Activated CD4-positive, alpha-beta T cell treated with anti-CD3 and anti-CD28 coated beads for 1 hour (primary cell): ENCODE measurements at regions not wholly inside any gene's neighbourhood (a gene's known extent, or its start where the extent isn't known, plus 50 kb on each side); places are given as distances from the start of the nearest gene placed in this dataset.

Experiments used
- DNase-seq: peaks from one replicate; pipeline ENCODE4 v3.0.0-alpha.2; 2020

DNA sequence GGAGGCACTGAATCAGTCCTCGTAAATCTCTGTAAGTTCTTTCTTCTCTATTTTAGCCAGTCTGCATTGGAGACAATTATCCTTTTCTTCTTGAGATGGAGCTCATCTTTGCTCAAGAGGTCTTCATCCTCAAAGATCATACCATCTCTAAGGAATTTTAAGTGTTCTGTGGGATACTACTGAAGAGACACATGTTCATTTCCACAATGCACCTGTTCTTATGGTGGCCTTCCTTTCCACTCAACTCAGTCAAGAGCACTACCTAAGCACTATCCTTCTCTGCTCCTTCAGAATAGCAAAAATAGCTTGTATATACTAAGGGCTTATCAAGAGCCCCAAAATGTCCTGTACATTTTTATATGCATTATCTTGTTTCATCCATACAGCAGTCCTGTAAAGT is 214.0 kb downstream of the KLF5 start:
- DNase-seq = no peak

DNA sequence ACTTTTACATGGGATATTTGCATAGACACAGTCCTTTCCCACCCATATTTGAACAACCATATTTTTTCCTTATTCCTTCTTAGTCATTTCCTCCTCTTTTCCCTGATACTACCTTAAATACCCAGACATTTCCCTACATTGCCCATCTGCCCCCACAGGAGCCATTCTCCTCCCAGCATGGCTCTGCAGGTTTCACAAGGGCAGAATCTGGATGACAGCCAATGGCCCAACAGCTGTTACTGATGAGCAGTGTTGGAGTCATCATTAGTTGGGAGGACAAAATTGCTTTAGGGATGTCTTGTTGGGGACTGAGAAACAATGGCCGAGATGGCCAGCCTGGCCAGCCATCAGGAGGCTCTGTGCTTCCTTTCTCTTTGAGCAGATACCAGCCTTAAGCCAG is 209.5 kb downstream of the KLF5 start:
- DNase-seq = no peak

GRCh38 chr13:73266640-73267180 is 207.9 kb downstream of the KLF5 start:
- no peak for DNase-seq

DNA sequence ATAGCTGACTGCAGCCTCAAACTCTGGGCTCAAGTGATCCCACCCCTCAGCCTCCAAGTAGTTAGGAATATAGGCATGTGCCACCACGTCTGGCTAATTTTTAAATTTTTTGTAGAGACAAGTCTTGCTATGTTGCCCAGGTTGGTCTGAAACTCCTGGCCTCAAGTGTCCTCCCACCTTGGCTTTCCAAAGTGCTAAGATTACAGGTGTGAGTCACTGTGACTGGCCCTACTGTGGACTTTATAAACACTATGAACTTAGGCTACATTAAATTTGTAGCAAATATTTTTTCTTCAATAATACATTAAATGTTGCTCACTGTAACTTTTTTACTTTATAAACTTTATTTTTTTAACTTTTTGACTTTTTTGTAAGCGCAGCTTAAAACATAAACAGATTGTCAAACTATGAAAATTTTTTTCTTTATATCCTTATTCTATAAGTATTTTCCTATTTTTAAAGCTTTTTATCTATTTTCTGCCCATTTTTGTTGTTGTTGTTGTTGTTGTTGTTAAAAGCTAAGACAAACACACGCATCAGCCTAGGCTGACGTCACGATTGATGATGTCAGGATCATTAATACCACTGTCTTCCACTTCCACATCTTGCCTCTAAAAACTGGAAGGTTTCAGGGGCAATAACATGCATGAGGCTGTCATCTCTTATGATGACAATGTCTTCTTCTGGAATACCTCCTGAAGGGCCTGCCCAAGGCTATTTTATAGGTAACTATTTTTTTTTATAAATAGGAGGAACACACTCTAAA is 204.2 kb downstream of the KLF5 start:
- DNase-seq = no peak

- DNase-seq = no peak
Measured at GRCh38 chr13:73261739-73262216, 203.0 kb downstream of the KLF5 start.

GRCh38 chr13:73259061-73260017 is 200.5 kb downstream of the KLF5 start:
- DNase-seq = no peak

- no peak for DNase-seq
Measured at GRCh38 chr13:73258406-73258805, 199.6 kb downstream of the KLF5 start.

DNA sequence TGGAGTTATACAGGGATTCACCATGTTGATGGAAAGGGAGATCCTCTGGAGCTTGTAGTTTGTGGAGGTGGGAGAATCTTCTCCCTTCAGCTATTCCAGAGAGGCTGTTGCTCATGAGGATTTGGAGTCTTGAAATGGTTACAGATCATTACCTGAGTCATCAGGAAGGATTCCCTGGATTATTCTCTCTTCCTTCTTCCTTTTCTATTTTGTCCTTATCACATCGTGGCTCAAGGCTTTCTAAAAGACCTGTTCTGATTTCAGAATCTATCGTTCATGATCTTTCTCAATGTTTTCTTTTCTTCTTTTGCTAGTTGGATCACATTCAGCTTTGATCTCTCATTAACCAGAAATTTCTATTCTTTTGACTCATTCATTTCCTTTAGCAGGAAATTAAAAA is 196.0 kb downstream of the KLF5 start:
- DNase-seq = no peak

DNA sequence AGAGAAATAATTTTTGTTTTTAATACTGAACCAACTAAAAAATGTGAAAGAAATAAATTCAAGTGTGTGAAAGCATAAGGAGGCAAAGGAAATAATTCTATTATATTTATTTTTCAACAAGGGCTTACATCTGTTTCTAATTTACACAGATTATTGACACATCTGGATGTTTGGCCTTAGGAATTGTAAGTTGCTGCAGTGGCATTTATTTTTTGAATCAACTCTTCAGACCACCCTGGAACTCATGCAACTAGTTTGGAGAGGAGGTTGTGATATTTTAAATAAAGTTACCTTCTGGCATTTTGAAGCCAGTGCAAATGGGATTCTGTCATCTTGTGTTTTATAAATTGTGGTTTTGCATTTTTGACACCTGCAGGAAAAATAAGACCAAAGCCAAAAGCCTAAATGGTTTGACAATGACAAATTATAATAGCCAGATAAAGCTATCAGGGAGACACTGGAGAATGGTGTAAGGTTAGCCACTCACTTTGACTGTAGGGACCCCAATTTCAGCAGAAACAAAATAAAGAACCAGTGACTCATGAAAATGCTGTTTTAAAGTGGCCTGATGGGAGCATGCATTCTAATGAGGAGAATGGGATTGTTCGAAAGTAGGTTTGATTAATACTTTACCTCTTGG is 192.9 kb downstream of the KLF5 start:
- no peak for DNase-seq

GRCh38 chr13:73250061-73250460 is 191.3 kb downstream of the KLF5 start:
- no peak for DNase-seq

DNA sequence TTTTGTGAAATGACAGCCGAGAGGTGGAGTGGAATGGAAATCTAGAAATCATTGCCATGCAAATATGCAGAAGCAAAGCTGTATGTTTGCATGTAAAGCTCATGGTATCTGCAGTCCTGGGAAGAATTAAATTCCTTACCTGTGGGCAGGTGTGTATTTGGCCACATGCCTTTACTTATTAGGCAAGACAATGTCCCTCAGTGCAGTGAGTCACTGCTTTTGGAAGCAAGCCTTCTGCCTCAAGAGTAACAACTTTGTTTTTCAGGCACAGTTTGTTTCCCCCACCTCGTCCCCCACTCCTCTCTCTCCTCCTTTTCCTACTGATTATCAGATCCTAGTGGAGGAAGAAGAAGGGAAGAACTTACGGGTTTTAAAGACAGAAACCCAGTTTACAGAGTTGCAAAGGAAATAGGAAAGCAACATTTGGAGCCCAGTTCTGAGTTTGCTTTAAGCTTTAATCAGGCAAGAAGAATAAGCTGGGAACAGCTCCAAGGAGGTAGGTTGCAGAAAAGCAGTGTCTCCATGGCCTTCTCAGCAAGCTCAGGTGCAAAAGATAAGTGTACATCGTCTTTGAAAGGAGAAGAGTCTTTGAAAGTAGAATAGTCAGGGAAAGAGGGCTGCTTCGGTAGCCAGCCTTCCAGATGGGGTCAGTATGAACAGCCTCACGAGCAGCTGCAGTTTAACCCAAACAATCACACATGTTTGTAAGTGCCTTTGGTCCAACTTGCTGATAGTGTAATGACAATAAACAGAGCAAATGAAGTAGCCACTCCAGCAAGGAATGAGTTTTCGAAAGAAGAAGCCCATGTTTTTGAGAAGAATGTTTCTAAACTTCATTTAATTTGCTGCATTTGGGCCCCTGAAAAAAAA is 190.1 kb downstream of the KLF5 start:
- DNase-seq = no peak

- no peak for DNase-seq
Measured at GRCh38 chr13:73248154-73248553, 189.3 kb downstream of the KLF5 start.

DNA sequence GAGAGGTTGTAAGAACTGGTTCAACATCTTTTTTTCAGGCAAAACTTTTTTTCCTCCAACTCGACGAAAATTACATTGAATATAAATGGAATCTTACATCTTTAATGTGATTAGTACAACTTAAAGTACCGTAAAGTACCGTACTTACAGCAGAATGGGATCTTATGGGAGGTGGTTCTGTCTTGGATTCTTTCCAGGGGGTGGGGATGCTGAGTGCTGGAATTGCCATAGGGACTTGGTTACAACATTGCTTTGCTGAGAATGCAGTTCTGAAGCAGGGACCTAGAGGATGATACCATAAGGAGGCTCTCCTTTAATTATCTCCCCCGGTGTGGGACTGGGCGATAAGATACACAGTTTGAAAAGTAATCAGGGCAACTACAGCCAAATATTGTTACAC is 186.4 kb downstream of the KLF5 start:
- no peak for DNase-seq

DNA sequence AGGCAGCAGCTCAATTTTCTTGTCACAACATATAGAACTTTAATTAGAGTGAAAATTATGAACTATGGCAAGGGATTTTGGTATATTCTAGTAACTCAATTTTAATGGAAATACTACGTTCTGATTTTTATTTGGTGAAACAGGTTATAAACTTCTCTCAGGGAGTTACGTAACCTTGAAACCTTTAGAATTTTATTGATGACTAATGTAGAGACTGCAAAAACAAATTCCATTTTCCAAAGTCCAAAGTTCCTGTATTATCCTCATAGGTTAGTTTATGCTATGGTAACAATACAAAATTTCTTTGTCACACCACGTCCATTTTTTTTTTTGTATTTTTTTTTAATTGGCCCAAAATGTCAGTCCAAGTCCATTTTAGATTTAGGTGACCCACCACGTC is 185.7 kb downstream of the KLF5 start:
- DNase-seq = no peak

DNA sequence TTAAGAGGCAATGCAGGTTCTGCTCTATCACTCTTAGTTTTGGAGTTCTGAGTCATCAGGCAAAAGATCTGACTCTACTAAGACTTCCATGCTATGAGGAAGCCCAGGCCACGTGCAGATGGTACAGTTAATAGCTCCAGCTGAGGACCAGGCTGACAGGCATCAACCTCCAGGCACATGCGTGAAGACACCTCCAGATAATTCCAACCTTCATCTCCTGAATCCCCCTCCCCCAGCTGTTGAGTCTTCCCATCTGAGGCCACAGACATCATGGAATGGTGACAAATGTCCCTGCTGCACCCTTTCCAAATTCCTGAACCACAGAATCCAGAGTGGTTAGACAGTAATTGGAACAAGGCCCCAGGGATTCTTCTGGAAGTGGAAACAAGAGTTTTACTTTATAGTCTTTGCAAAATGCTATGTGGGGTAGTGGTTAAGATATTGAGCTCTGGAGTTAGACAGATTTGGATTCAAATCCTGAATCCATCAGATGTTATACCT is 183.8 kb downstream of the KLF5 start:
- DNase-seq = no peak

- no peak for DNase-seq
Measured at GRCh38 chr13:73240193-73240592, 181.4 kb downstream of the KLF5 start.

GRCh38 chr13:73235385-73235784 is 176.6 kb downstream of the KLF5 start:
- no peak for DNase-seq

- no peak for DNase-seq
Measured at GRCh38 chr13:73231471-73231870, 172.7 kb downstream of the KLF5 start.

DNA sequence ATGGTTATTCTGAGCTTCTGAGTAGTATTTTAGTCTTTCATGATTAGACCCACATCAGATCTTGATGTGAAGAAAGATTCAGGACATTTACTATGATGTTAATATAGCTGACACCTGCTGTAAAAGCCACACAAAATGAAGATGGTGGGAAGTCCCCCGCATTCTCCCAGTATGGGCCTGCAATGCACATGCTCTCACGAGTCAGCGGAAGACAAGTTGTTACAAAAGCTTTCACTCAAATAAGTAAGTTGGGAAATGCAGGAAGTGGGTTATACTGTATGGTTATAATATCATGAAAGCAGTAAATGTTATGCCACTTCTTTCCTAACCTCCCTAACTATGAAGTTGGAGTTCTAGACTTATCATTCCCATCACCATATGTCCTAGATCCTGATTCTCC is 171.9 kb downstream of the KLF5 start:
- DNase-seq = no peak

- no peak for DNase-seq
Measured at GRCh38 chr13:73228546-73228945, 169.7 kb downstream of the KLF5 start.

DNA sequence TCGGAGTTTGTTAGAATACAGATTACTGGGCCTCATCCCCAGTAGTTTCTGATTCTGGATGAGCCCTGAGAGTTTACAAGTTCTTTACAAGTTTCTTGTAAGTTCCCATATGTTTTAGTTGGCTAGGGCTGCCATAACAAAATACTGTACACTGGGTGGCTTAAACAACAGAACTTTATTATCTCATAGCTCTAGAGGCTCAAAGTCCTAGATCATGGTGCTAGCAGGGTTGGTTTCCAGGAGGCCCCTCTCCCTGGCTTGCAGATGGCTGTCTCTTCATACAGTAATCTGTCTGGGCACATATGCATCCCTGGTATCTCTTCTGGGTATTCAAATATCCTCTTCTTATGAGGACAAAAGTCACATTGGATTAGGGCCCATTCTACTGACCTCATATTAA is 167.2 kb downstream of the KLF5 start:
- DNase-seq = no peak

- DNase-seq = no peak
Measured at GRCh38 chr13:73224703-73225102, 165.9 kb downstream of the KLF5 start.
